Chondrocyte (in vitro differentiated cells): ENCODE measurements at regions not wholly inside any gene's neighbourhood (a gene's known extent, or its start where the extent isn't known, plus 50 kb on each side); places are given as distances from the start of the nearest gene placed in this dataset.

ENCODE experiments used
- DNase-seq: peaks from one replicate; pipeline ENCODE4 v3.0.0; 2021; ENCODE audit warnings: mixed read lengths, low spot score
- H3K27ac Mint-ChIP-seq: one replicate; pipeline ENCODE4 v1.8.0; 2021; ENCODE audit warnings: mild to moderate bottlenecking, moderate library complexity, mixed read lengths; ENCODE audit not compliant: unreplicated experiment
- H3K27me3 Mint-ChIP-seq: 2 replicates; pipeline ENCODE4 v1.8.0; 2021; ENCODE audit warnings: low read depth, mixed read lengths
- H3K36me3 Mint-ChIP-seq: 2 replicates; pipeline ENCODE4 v1.8.0; 2021; ENCODE audit warnings: low read depth, mixed read lengths
- H3K4me1 Mint-ChIP-seq: 2 replicates; pipeline ENCODE4 v1.8.0; 2021; ENCODE audit warnings: low read depth, mild to moderate bottlenecking, mixed read lengths
- H3K4me3 Mint-ChIP-seq: one replicate; pipeline ENCODE4 v1.8.0; 2021; ENCODE audit warnings: mild to moderate bottlenecking, moderate library complexity, mixed read lengths; ENCODE audit not compliant: unreplicated experiment
- H3K9me3 Mint-ChIP-seq: 2 replicates; pipeline ENCODE4 v1.8.0; 2021; ENCODE audit warnings: low read depth, mixed read lengths
- CTCF ChIP-seq: fragments of 200-600 bp; sonication (generic); IDR thresholded peaks from 2 replicates; pipeline ENCODE4 v1.5.0; 2021; ENCODE audit warnings: antibody characterized with exemption, mild to moderate bottlenecking, moderate library complexity

GRCh38 chr17:15042311-15042710 is 222.8 kb downstream of the PMP22 start:
- Mint-ChIP-seq H3K4me1 (peaks cover 16% of the 10 kb centered on the region), H3K36me3 (no peaks in the 10 kb centered on the region), H3K4me3 (no peak overlapping the region), H3K27me3 (no peaks in the 10 kb centered on the region), H3K9me3 (no peaks in the 10 kb centered on the region), H3K27ac (no peak overlapping the region)
- no peak for DNase-seq
- no peak for TF ChIP-seq CTCF

GRCh38 chr17:15039366-15039765 is 225.8 kb downstream of the PMP22 start:
- Mint-ChIP-seq H3K27ac (no peak overlapping the region), H3K27me3 (no peaks in the 10 kb centered on the region), H3K9me3 (no peaks in the 10 kb centered on the region), H3K36me3 (no peaks in the 10 kb centered on the region), H3K4me1 (peaks cover 19% of the 10 kb centered on the region), H3K4me3 (no peak overlapping the region)
- TF ChIP-seq CTCF = no peak
- no peak for DNase-seq

GRCh38 chr17:15038656-15039055 is 226.5 kb downstream of the PMP22 start:
- no peak overlapping the region for H3K27ac Mint-ChIP-seq

GRCh38 chr17:15036238-15036637 is 228.9 kb downstream of the PMP22 start:
- Mint-ChIP-seq H3K27ac (no peak overlapping the region), H3K9me3 (no peaks in the 10 kb centered on the region), H3K27me3 (peaks cover 3% of the 10 kb centered on the region), H3K4me1 (peaks cover 9% of the 10 kb centered on the region), H3K4me3 (no peak overlapping the region), H3K36me3 (no peaks in the 10 kb centered on the region)
- TF ChIP-seq CTCF = no peak
- DNase-seq = no peak

More at GRCh38 chr17:15038656-15039055, 226.5 kb downstream of the PMP22 start:
- Mint-ChIP-seq H3K4me1 (peaks cover 19% of the 10 kb centered on the region), H3K27me3 (no peaks in the 10 kb centered on the region), H3K36me3 (no peaks in the 10 kb centered on the region), H3K4me3 (no peak overlapping the region), H3K9me3 (no peaks in the 10 kb centered on the region)
- TF ChIP-seq CTCF = no peak
- DNase-seq = no peak

- no peak overlapping the region for H3K27ac Mint-ChIP-seq
- peaks cover 11% of the 10 kb centered on the region for H3K27me3 Mint-ChIP-seq
- no peak for DNase-seq
- peaks cover 3% of the 10 kb centered on the region for H3K4me1 Mint-ChIP-seq
- no peak for TF ChIP-seq CTCF
- no peaks in the 10 kb centered on the region for H3K36me3 Mint-ChIP-seq
- no peaks in the 10 kb centered on the region for H3K9me3 Mint-ChIP-seq
- H3K4me3 Mint-ChIP-seq = no peak overlapping the region
These were observed 233.2 kb downstream of the PMP22 start for GRCh38 chr17:15031975-15032374.
